GM11168 (cell line): ENCODE measurements at regions not wholly inside any gene's neighbourhood (a gene's known extent, or its start where the extent isn't known, plus 50 kb on each side); places are given as distances from the start of the nearest gene placed in this dataset.
"Not testable (repeated sequence)": the region's sequence is repeated elsewhere in the genome, so short reads cannot be mapped to it uniquely, and the experiment has no call there.

Experiments used
- in situ Hi-C: fragments of 300-500 bp; cut with MboI; formaldehyde crosslinking; loops from one replicate; pipeline ENCODE4 v1.12.0; 2022; ENCODE audit warnings: low sequenced_read_pairs; ENCODE audit not compliant: unreplicated experiment

DNA sequence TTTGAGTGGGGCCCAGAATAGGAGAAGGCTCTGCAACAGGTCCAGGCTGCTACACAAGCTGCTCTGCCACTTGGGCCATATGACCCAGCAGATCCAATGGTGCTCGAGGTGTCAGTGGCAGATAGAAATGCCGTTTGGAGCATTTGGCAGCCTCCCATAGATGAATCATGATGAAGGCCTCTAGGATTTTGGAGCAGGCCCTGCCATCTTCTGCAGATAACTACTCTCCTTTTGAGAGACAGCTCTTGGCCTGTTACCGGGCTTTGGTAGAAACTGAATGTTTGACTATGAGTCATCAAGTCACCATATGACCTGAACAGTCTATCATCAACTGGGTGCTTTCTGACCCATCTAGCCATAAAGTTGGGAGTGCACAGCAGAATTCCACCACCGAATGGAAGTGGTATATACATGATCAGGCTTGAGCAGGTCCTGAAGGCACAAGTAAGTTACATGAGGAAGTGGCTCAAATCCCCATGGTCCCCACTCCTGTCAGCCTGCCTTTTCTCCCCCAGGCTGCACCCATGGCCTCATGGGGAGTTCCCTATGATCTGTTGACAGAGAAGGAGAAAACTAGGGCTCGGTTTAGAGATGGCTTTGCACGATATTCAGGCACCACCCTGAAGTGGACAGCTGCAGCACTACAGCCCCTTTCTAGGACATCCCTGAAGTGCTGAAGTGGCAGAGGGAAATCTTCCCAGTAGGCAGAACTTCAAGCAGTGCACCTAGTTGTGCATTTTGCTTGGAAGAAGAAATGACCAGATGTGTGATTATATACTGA lies 971.4 kb downstream of the MCTP2 start:
- in situ Hi-C loops = no loop called here

DNA sequence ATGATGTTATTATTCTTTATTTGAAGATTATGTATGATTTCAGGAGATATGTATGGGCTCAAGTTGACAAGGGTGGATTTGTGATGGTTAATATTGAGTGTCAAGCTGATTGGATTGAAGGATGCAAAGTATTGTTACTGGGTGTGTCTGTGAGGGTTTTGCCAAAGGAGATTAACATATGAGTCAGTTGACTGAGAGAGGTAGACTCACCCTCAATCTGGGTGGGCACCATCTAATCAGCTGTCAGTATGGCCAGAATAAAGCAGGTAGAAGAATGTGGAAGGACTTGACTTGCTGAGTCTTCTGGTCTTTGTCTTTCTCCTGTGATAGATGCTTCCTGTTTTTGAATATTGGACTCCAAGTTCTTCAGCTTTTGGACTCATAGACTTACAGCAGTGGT lies 973.7 kb downstream of the MCTP2 start:
- in situ Hi-C loops = no loop called here

DNA sequence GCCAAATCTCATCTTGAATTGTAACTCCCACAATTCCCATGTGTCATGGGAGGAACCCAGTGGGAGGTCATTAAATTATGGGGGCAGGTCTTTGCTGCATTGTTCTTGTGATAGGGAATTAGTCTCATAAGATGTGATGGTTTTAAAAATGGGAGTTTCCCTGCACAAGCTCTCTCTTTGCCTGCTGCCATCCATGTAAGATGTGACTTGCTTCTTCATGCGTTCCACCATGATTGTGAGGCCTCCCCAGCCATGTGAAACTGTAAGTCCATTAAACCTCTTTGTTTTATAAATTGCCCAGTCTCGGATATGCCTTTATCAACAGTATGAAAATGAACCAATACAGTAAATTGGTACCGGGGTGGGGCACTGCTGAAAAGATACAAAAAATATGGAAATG lies 974.5 kb downstream of the MCTP2 start:
- in situ Hi-C loops = not testable (repeated sequence)

DNA sequence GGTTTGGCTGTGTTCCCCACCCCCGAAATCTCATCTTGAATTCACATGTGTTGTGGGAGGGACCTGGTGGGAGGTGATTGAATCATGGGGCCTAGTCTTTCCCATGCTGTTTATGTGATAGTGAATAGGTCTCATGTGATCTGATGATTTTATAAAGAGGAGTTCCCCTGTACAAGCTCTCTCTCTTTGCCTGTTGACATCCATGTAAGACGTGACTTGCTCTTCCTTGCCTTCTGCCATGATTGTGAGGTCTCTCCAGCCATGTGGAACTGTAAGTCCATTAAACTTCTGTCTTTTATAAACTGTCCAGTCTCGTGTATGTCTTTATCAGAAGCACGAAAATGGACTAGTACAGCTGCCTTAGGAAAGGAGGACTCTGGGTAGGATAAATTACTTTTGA lies 976.7 kb downstream of the MCTP2 start:
- in situ Hi-C loops = no loop called here

DNA sequence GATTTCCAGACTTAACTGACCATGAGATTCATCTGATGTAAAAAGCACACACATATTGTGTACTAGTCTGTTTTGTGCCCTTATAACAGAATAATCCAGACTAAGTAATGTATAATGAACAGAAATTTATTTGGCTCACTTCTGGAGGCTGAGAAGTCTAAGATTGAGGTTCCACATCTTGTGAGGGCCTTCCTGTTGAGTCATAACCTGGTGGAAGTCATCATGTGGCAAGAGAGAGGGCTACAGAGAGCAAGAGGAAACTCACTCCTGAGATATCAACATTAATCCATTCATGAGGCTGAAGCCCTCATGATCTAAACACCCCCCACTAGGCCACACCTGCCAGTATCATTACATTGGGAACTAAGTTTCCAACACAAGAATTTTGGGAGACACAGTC lies 977.6 kb downstream of the MCTP2 start:
- in situ Hi-C loops = no loop called here

DNA sequence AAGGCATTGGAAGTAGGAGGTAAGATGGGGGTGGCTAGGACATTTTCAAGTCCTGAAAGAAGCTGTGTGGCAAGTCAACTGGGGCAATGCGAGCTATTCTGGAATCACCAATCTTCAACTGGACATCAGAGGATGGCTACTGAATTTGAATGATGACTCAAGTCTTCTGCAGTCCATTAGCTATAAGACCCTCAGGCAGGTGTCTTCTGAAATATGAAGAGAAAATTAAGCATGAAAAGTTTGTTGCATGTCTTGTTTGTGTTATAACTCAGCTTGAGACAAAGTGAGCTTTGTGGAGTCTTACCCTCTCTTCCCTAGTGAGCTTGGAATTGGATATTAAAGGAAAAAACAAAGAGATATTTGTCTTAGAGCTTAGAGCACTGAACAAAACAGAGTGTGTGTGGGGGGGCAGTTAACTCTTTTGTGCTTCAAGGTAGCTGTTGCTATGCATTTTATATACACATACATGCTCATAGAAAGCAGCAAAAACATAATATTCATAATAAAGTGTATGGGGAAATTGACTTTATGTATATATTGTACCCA lies 979.1 kb downstream of the MCTP2 start:
- in situ Hi-C loops = no loop called here

GRCh38 chr15:95215017-95215416 lies 983.7 kb downstream of the MCTP2 start:
- in situ Hi-C loops = no loop called here

GRCh38 chr15:95226835-95227234 lies 995.5 kb downstream of the MCTP2 start:
- in situ Hi-C loops = no loop called here

DNA sequence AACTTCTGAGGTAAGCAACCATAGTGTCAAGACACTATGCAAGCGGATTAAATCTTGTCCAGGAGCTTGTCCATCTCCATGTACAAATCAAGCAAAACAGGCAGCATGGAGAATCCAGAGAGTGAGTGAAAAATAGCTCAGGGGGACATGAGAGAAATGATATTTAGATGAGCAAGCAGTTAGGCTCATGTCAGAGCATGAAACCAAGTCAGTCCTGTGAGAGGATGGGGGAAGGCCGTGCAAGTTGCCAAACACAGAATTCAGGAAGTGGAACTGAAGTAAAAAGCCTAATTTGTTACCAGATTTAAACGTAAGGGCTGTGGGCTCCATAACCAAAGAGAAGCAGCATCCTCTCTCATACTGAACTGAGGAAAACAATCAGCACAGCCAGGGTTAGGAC lies 995.9 kb downstream of the MCTP2 start:
- in situ Hi-C loops = no loop called here

- in situ Hi-C loops = no loop called here
These were observed 997.6 kb downstream of the MCTP2 start for GRCh38 chr15:95228856-95229555.

DNA sequence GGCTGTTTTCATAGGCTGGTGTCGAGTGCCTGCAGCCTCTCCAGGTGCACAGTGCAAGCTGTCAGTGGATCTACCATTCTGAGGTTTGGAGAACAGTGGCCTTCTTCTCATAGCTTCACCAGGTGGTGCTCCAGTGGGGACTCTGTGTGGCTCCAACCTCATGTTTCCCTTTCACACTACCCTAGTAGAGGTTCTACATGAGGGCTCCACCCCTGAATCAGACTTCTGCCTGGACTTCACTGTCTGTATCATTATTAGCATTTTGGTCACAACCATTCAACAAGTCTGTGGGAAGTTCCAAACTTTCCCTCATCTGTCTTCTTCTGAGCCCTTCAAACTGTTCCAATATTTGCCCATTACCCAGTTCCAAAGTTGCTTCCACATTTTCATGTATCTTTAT lies 1003.7 kb downstream of the MCTP2 start:
- in situ Hi-C loops = no loop called here

- in situ Hi-C loops = no loop called here
These were observed 1016.0 kb downstream of the MCTP2 start for GRCh38 chr15:95247071-95247984.

DNA sequence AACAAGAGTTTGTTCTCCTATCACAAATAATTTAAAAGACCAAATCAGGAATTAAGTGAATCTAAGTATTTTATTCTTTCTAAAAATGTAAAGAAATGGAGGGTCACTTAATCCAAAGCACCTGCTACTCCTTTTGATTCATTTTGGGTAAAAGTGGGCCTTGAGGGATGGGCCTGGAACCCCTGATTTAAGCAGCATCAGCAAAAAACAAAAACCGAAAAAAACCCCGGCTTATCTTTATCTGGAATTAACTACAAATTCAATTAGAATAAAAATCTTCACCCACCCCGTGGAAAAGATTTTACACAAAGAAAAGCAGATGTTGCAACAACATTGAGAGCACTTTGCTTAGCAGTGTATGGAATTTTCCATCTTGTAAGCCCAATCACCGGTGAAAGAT lies 1018.2 kb downstream of the MCTP2 start:
- in situ Hi-C loops = no loop called here

DNA sequence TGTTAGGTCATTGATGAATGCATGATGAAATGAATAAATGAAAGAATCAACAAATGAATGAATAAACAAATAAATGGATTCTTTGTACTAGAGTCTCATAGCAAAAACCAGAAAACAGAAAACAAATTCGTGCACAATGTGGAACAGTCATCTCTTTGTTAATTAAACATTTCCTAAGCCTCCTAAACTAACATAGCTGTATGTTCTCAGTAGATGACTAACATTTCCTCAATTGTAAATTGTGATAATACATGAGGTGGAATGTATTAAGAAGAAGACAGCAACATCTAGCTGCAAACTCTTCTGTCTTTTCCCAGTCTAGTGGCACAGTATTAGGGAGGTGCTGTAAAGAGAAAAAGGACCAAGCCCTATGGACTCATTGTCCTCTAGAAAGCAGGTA lies 1021.0 kb downstream of the MCTP2 start:
- in situ Hi-C loops = no loop called here

DNA sequence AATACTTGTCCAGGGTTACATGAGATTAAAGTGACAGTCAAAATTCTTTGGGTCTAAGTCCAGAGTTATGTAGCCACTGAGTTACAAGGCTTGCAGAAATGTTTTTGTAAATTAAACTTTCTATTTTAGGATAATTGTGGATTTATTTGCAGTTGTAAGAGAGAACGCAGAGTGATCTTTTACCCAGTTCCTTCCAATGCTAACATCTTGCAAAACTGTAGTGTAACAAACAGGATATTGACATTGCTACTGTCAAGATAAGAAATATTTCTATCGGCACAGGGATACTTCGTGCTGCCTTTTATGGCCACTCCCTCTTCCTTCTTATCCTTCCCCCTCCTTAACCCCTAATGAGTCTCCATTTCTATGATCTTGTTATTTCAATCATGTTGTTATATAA lies 1022.9 kb downstream of the MCTP2 start:
- in situ Hi-C loops = no loop called here

GRCh38 chr15:95259513-95259912 lies 1028.2 kb downstream of the MCTP2 start:
- in situ Hi-C loops = no loop called here

GRCh38 chr15:95259965-95260364 lies 1028.6 kb downstream of the MCTP2 start:
- in situ Hi-C loops = loop anchor here (10.0 kb wide), 1 partner anchor 1085 kb away; no protein-coding TSS in a partner anchor

DNA sequence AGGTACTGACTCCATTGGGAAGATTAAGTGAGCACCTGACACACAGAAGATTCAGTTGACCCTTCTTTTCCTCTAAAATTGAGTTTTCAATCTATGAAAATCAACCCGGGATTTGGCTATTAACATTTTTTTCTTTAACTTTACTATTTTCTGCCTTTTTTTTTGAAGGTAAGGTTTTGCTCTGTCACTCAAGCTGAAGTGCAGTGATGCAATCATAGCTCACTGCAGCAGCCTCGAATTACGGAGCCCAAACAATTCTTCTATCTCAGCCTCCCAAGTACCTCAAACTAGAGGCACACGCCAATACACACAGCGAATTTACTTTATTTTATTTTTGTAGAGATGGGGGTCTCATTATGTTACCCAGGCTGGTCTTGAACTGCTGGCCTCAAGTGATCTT lies 1029.5 kb downstream of the MCTP2 start:
- in situ Hi-C loops = loop anchor here (10.0 kb wide), 1 partner anchor 1084 kb away; no protein-coding TSS in a partner anchor

DNA sequence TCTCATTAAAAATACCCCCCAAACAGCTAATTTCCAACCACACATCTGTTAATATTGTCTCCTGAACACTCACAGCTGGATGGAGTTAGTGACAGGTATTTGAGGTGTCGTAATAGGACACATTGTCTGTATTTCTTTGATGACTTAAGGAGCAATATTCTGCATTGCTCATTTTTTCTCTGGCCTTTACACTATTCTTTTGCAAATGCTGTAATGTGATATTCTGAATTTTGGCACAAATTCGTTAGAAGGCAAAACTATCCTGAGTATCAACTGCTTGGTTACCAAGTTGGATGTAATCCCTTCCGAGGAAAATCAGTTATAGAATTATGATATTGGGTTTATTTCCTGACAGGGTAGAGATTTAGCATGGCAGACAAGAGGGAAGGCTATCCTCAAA lies 1030.2 kb downstream of the MCTP2 start:
- in situ Hi-C loops = loop anchor here (10.0 kb wide), 1 partner anchor 1083 kb away; no protein-coding TSS in a partner anchor

DNA sequence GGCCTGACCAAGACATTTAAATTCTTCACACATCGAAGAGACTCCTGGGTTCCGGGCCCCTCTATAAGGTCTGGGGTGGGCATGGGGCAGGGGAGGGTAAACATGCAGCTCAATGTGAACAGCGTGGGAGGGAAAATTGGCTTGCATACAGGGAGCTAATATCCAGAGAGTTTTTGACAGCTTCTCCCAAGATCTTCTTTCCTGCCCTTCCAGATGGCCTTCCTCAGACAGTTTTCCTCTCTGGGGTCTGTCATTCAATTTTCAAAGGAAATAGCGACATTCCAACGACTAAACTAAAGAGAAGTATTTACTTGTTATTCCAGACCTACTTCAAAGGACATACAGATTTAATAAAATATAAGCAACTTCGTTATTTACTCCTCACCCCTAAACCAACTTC lies 1030.6 kb downstream of the MCTP2 start:
- in situ Hi-C loops = loop anchor here (10.0 kb wide), 1 partner anchor 1083 kb away; no protein-coding TSS in a partner anchor
